ENCODE measurements at regions not wholly inside any gene's neighbourhood (a gene's known extent, or its start where the extent isn't known, plus 50 kb on each side); places are given as distances from the start of the nearest gene placed in this dataset.

DNA sequence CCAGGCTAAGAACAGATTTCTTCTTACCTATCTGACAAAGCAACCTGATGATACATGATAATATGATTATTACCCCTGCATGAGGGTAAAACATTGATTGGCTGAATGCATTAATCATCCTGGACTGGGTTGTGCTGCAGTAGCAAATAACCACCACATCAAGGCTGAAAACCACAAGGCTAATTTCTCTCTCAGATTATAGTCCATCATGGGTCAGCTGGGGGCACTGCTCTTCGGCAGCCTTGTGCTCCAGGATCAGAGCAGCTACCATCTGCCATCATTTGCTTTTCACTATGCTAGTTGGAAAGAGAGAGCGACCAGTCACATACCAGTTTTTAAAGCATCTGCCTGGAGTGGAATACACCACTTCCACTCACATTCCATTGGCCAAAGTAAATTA lies 383.5 kb downstream of the RASEF start:
- TF ChIP-seq POLR2A (IDR thresholded peaks at IDR 0.05) (no peak), EP300 (IDR thresholded peaks at IDR 0.05; ENCODE audit: low read depth) (no peak), POLR2AphosphoS5 (IDR thresholded peaks at IDR 0.05) (no peak)

Data from transverse colon (tissue), 3 donors.